ENCODE measurements at regions not wholly inside any gene's neighbourhood (a gene's known extent, or its start where the extent isn't known, plus 50 kb on each side); places are given as distances from the start of the nearest gene placed in this dataset. TPM values are rescaled to one million over a fixed set of nuclear protein-coding genes. Genes with fewer than 3 reads are reported as not detected.

- ATAC-seq (ENCODE audit: low read depth) (no peak), DNase-seq (no peak)
- Histone ChIP-seq H3K4me2 (replicated peaks; ENCODE audit: low read depth, low read length, poor library complexity, severe bottlenecking) (no peak overlapping the region), H3K4me3 (ENCODE audit: control extremely low read depth in 1 of 5, extremely low read depth in 1 of 5, insufficient read depth in 1 of 5, low read depth in 2 of 5, low read length in 4 of 5) (no peak overlapping the region), H3K36me3 (replicated peaks in 1 of 2; ENCODE audit: control extremely low read depth in 1 of 2, control insufficient read depth in 1 of 2, extremely low read depth in 1 of 2, insufficient read depth in 2 of 2, low read length in 1 of 2) (no peaks in the 10 kb centered on the region), H3K9me3 (ENCODE audit: control extremely low read depth in 1 of 3, control insufficient read depth in 2 of 3, insufficient read depth in 1 of 3, low read length in 2 of 3) (no peaks in the 10 kb centered on the region), H3K27me3 (replicated peaks in 1 of 4; ENCODE audit: control extremely low read depth in 1 of 4, control insufficient read depth in 3 of 4, insufficient read depth in 4 of 4, low read length in 3 of 4) (no peaks in the 10 kb centered on the region), H3K4me1 (ENCODE audit: control insufficient read depth in 2 of 2, insufficient read depth in 2 of 2, low read length in 2 of 2) (no peaks in the 10 kb centered on the region), H4K20me1 (ENCODE audit: control insufficient read depth, insufficient read depth, low read length, poor library complexity, severe bottlenecking) (no peaks in the 10 kb centered on the region), H3K9ac (ENCODE audit: low read length) (no peak overlapping the region), H2AFZ (ENCODE audit: insufficient read depth, low read depth, low read length, poor library complexity, severe bottlenecking) (no peak overlapping the region), H3K27ac (ENCODE audit: low read length in 2 of 2) (no peak overlapping the region), H3K79me2 (ENCODE audit: control insufficient read depth, insufficient read depth, low read length) (no peaks in the 10 kb centered on the region)
- 71% methylated on average over 1 of the region's 3 CpGs for WGBS (ENCODE audit: insufficient coverage)
- no peaks in the 10 kb centered on the region for H3K4me1 Mint-ChIP-seq
- no peaks in the 10 kb centered on the region for H3K27me3 Mint-ChIP-seq
- no peak overlapping the region for H3K27ac Mint-ChIP-seq
- H3K9me3 Mint-ChIP-seq (ENCODE audit: insufficient read depth), result no peaks in the 10 kb centered on the region
- CTCF ChIA-PET, result no interaction called here
- no peak overlapping the region for H3K4me3 Mint-ChIP-seq
- TF ChIP-seq CTCF (IDR thresholded peaks at IDR 0.05) (no peak), EZH2 (IDR thresholded peaks at IDR 0.05; ENCODE audit: borderline replicate concordance, insufficient read depth, low read depth, low read length, poor library complexity, severe bottlenecking) (no peak)
- POLR2A ChIA-PET, result no interaction called here
- intact Hi-C loops (cut with micrococcal nuclease), result no loop called here
Observed at GRCh38 chr13:23129331-23129730, 51.4 kb upstream of the SGCG start.

Small RNA genes in the stretch of these regions (small RNA-seq; reads per million reads assigned to genes)
- gene MTND3P1 (ENCODE audit: insufficient read length, low read depth, low replicate concordance) (not detected), gene RF00049 (ENCODE audit: insufficient read length, low read depth, low replicate concordance) (not detected)

Data from B cell (primary cell).